SK-N-SH treated with all-trans-retinoic acid at 6 μM for 48 hours (cell line): ENCODE measurements at regions not wholly inside any gene's neighbourhood (a gene's known extent, or its start where the extent isn't known, plus 50 kb on each side); places are given as distances from the start of the nearest gene placed in this dataset.

Source experiments
- ATAC-seq: fragments of 200-7000 bp; cut with Tn5 transposase; 3 replicates; pipeline ENCODE4 v1.9.1; 2020; ENCODE audit warnings: mild to moderate bottlenecking, moderate library complexity
- CSDC2 ChIP-seq: fragments of 250-450 bp; sonication (Bioruptor Pico); IDR thresholded peaks from 2 replicates; pipeline ENCODE4 v1.5.0; 2020; ENCODE audit warnings: mild to moderate bottlenecking, moderate library complexity
- GLIS3 ChIP-seq: fragments of 250-450 bp; sonication (Bioruptor Pico); IDR thresholded peaks from 2 replicates; pipeline ENCODE4 v1.5.0; 2020; ENCODE audit warnings: mild to moderate bottlenecking, moderate library complexity
- ISL1 ChIP-seq: fragments of 250-450 bp; sonication (Bioruptor Pico); IDR thresholded peaks from 2 replicates; pipeline ENCODE4 v2.1.2; 2022; ENCODE audit warnings: mild to moderate bottlenecking, moderate library complexity
- OSR1 ChIP-seq: fragments of 250-450 bp; sonication (Bioruptor Pico); IDR thresholded peaks from 2 replicates; pipeline ENCODE4 v1.8.0; 2022; ENCODE audit warnings: moderate library complexity, mild to moderate bottlenecking, inconsistent platforms
- PPARA ChIP-seq: fragments of 250-450 bp; sonication (Bioruptor Pico); IDR thresholded peaks from 2 replicates; pipeline ENCODE4 v1.5.0; 2020; ENCODE audit warnings: mild to moderate bottlenecking, borderline replicate concordance
- TOX ChIP-seq: fragments of 250-450 bp; sonication (Bioruptor Pico); IDR thresholded peaks from 2 replicates; pipeline ENCODE4 v1.8.0; 2021; ENCODE audit warnings: mild to moderate bottlenecking, moderate library complexity, borderline replicate concordance
- ZFP3 ChIP-seq: fragments of 250-450 bp; sonication (Bioruptor Pico); IDR thresholded peaks from 2 replicates; pipeline ENCODE4 v1.5.0; 2020; ENCODE audit warnings: mild to moderate bottlenecking, moderate library complexity
- ZNF565 ChIP-seq: fragments of 450-650 bp; formaldehyde crosslinking; conservative IDR thresholded peaks from 2 replicates; pipeline ENCODE4 v1.5.0; 2020; ENCODE audit warnings: low read depth, mild to moderate bottlenecking, moderate library complexity
- TF ChIP-seq, protein P1 (sequence below): fragments of 250-450 bp; sonication (Bioruptor Pico); IDR thresholded peaks from 2 replicates; pipeline ENCODE4 v1.5.0; 2020; ENCODE audit warnings: mild to moderate bottlenecking, moderate library complexity
- TF ChIP-seq, protein P2 (sequence below): fragments of 250-450 bp; sonication (Bioruptor Pico); IDR thresholded peaks from 2 replicates; pipeline ENCODE4 v1.8.0; 2020; ENCODE audit warnings: mild to moderate bottlenecking, moderate library complexity, borderline replicate concordance
- TF ChIP-seq, protein P3 (sequence below): fragments of 250-450 bp; sonication (Bioruptor Pico); IDR thresholded peaks from 2 replicates; pipeline ENCODE4 v1.5.1; 2021; ENCODE audit warnings: mild to moderate bottlenecking, moderate library complexity
- TF ChIP-seq, protein P4 (sequence below): fragments of 250-450 bp; sonication (Bioruptor Pico); IDR thresholded peaks from 2 replicates; pipeline ENCODE4 v1.8.0; 2021; ENCODE audit warnings: low read depth, mild to moderate bottlenecking, moderate library complexity, borderline replicate concordance

DNA sequence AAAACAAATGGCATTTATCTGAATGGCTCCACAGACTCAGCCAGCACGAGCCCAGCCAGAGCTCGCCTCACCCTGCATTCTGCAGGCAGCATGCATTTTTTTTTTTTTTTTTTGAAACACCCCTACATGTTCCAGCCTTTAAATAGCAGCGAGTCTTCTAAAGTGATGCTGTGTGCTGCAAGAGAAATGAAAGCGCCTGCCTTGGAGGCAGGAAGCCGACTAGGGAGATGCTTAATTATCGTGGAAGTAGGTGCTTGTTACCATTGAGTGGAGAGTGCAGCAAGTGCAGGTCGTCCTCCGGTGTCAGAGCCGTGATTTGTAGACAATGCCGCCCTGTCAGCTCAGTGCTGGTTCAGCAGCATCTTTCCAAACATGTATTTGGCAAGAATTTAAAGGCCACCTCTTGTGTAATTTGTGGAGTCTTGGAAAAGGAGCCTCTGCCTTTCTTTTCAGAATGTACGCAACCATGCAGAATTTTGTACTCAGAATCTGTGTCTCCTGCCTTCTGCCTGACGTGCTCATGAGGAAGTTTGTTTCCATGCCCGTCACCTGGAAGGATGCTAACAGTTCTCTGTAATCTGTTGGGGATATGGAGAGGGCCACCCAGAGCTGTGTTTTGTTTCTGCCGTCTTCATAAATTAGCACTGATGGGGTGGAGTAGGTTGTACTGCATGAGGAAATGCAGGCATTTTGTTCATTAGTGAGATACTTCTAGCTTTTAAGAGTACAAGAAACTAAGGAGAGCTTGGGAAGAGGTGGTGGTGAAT is 345.9 kb upstream of the RGS6 start:
- peak; percentile 67 for ATAC-seq
- TF ChIP-seq OSR1 (CRISPR knock-in tag), result no peak
- TF ChIP-seq, protein P1, sequence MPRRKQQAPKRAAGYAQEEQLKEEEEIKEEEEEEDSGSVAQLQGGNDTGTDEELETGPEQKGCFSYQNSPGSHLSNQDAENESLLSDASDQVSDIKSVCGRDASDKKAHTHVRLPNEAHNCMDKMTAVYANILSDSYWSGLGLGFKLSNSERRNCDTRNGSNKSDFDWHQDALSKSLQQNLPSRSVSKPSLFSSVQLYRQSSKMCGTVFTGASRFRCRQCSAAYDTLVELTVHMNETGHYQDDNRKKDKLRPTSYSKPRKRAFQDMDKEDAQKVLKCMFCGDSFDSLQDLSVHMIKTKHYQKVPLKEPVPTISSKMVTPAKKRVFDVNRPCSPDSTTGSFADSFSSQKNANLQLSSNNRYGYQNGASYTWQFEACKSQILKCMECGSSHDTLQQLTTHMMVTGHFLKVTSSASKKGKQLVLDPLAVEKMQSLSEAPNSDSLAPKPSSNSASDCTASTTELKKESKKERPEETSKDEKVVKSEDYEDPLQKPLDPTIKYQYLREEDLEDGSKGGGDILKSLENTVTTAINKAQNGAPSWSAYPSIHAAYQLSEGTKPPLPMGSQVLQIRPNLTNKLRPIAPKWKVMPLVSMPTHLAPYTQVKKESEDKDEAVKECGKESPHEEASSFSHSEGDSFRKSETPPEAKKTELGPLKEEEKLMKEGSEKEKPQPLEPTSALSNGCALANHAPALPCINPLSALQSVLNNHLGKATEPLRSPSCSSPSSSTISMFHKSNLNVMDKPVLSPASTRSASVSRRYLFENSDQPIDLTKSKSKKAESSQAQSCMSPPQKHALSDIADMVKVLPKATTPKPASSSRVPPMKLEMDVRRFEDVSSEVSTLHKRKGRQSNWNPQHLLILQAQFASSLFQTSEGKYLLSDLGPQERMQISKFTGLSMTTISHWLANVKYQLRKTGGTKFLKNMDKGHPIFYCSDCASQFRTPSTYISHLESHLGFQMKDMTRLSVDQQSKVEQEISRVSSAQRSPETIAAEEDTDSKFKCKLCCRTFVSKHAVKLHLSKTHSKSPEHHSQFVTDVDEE (CRISPR knock-in tag), result peak; percentile 26; the same call in 1 of the 2 replicates

DNA sequence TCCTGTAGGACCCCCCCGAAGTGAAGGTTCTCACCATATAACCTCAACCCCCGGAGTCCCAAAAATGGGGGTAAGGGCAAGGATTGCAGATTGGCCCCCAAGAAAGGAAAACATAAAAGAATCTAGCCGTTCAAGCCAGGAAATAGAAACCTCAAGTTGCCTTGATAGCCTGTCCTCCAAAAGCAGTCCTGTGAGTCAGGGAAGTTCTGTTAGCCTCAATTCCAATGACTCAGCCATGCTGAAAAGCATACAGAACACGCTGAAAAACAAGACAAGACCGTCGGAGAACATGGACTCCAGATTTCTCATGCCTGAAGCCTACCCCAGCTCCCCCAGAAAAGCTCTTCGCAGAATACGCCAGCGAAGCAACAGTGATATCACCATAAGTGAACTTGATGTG is 344.2 kb upstream of the RGS6 start:
- no peak for TF ChIP-seq CSDC2 (CRISPR knock-in tag)
- TF ChIP-seq GLIS3 (CRISPR knock-in tag), result no peak
- 0 out of 2 replicates have a peak, but pooled peaks have one; percentile 10 for TF ChIP-seq ISL1 (CRISPR knock-in tag)
- TF ChIP-seq, protein P2, sequence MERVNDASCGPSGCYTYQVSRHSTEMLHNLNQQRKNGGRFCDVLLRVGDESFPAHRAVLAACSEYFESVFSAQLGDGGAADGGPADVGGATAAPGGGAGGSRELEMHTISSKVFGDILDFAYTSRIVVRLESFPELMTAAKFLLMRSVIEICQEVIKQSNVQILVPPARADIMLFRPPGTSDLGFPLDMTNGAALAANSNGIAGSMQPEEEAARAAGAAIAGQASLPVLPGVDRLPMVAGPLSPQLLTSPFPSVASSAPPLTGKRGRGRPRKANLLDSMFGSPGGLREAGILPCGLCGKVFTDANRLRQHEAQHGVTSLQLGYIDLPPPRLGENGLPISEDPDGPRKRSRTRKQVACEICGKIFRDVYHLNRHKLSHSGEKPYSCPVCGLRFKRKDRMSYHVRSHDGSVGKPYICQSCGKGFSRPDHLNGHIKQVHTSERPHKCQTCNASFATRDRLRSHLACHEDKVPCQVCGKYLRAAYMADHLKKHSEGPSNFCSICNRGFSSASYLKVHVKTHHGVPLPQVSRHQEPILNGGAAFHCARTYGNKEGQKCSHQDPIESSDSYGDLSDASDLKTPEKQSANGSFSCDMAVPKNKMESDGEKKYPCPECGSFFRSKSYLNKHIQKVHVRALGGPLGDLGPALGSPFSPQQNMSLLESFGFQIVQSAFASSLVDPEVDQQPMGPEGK, result no peak
- TF ChIP-seq ZFP3 (CRISPR knock-in tag), result no peak

DNA sequence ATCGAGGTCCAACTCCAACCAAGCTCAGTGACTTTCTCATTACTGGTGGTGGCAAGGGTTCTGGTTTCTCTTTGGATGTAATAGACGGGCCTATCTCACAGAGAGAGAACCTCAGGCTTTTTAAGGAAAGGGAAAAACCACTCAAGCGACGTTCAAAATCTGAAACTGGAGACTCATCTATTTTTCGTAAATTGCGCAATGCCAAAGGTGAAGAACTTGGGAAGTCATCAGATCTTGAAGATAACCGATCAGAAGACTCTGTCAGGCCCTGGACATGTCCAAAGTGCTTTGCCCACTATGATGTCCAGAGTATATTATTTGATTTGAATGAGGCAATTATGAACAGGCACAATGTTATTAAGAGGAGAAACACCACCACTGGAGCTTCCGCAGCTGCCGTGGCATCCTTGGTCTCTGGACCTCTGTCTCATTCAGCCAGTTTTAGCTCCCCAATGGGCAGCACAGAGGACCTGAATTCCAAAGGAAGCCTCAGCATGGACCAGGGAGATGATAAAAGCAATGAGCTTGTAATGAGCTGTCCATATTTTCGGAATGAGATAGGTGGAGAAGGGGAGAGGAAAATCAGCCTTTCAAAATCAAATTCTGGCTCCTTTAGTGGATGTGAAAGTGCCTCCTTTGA is 343.5 kb upstream of the RGS6 start:
- ATAC-seq, result no peak
- TF ChIP-seq PPARA (no peak), ZNF565 (CRISPR knock-in tag) (no peak), CSDC2 (CRISPR knock-in tag) (no peak), ZFP3 (CRISPR knock-in tag) (no peak), GLIS3 (CRISPR knock-in tag) (no peak), TOX (CRISPR knock-in tag) (no peak)
- TF ChIP-seq, protein P3, sequence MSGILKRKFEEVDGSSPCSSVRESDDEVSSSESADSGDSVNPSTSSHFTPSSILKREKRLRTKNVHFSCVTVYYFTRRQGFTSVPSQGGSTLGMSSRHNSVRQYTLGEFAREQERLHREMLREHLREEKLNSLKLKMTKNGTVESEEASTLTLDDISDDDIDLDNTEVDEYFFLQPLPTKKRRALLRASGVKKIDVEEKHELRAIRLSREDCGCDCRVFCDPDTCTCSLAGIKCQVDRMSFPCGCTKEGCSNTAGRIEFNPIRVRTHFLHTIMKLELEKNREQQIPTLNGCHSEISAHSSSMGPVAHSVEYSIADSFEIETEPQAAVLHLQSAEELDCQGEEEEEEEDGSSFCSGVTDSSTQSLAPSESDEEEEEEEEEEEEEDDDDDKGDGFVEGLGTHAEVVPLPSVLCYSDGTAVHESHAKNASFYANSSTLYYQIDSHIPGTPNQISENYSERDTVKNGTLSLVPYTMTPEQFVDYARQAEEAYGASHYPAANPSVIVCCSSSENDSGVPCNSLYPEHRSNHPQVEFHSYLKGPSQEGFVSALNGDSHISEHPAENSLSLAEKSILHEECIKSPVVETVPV (CRISPR knock-in tag), result no peak
- TF ChIP-seq, protein P4, sequence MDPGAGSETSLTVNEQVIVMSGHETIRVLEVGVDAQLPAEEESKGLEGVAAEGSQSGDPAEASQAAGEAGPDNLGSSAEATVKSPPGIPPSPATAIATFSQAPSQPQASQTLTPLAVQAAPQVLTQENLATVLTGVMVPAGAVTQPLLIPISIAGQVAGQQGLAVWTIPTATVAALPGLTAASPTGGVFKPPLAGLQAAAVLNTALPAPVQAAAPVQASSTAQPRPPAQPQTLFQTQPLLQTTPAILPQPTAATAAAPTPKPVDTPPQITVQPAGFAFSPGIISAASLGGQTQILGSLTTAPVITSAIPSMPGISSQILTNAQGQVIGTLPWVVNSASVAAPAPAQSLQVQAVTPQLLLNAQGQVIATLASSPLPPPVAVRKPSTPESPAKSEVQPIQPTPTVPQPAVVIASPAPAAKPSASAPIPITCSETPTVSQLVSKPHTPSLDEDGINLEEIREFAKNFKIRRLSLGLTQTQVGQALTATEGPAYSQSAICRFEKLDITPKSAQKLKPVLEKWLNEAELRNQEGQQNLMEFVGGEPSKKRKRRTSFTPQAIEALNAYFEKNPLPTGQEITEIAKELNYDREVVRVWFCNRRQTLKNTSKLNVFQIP, result no peak
- TF ChIP-seq, protein P2, result no peak
- TF ChIP-seq, protein P1 (CRISPR knock-in tag), result no peak

More for the DNA sequence above, 344.2 kb upstream of the RGS6 start:
- ATAC-seq, result no peak
